Smooth muscle cell (in vitro differentiated cells): ENCODE measurements at regions not wholly inside any gene's neighbourhood (a gene's known extent, or its start where the extent isn't known, plus 50 kb on each side); places are given as distances from the start of the nearest gene placed in this dataset.

Source experiments
- DNase-seq: peaks from one replicate; lab custom pipeline; 2025; ENCODE audit not compliant: unreplicated experiment; lab: John Stamatoyannopoulos, UW
- H2AFZ ChIP-seq: fragments of 200-600 bp; sonication (generic); 2 replicates; pipeline ENCODE4 v1.6.0; 2016; ENCODE audit warnings: antibody characterized with exemption, low read depth, mild to moderate bottlenecking
- H3F3A ChIP-seq: fragments of 200-600 bp; sonication (generic); 2 replicates; pipeline ENCODE4 v1.6.0; 2017; ENCODE audit warnings: antibody characterized with exemption, low read depth
- H3K27ac ChIP-seq: fragments of 200-600 bp; sonication (generic); 2 replicates; pipeline ENCODE4 v1.5.1; 2016; ENCODE audit warnings: low read depth, mild to moderate bottlenecking
- H3K27me3 ChIP-seq: fragments of 200-600 bp; sonication (generic); 2 replicates; pipeline ENCODE4 v1.6.1; 2016; ENCODE audit warnings: low read depth, mild to moderate bottlenecking
- H3K36me3 ChIP-seq: fragments of 200-600 bp; sonication (generic); 2 replicates; pipeline ENCODE4 v1.5.1; 2016; ENCODE audit warnings: low read depth
- H3K4me1 ChIP-seq: fragments of 200-600 bp; sonication (generic); 2 replicates; pipeline ENCODE4 v1.5.1; 2016; ENCODE audit warnings: low read depth
- H3K4me2 ChIP-seq: fragments of 200-600 bp; sonication (generic); 2 replicates; pipeline ENCODE4 v1.6.0; 2016; ENCODE audit warnings: mild to moderate bottlenecking
- H3K4me3 ChIP-seq: fragments of 200-600 bp; sonication (generic); 2 replicates; pipeline ENCODE4 v1.5.1; 2016; ENCODE audit warnings: mild to moderate bottlenecking
- H3K79me2 ChIP-seq: fragments of 200-600 bp; sonication (generic); 2 replicates; pipeline ENCODE4 v1.6.0; 2016; ENCODE audit warnings: low read depth, mild to moderate bottlenecking
- H3K9ac ChIP-seq: fragments of 200-600 bp; sonication (generic); 2 replicates; pipeline ENCODE4 v1.6.0; 2016; ENCODE audit warnings: low read depth
- H3K9me3 ChIP-seq: fragments of 200-600 bp; sonication (generic); replicated peaks from 2 replicates; pipeline ENCODE4 v1.5.1; 2016; ENCODE audit warnings: low read depth
- H4K20me1 ChIP-seq: fragments of 200-600 bp; sonication (generic); 2 replicates; pipeline ENCODE4 v1.6.0; 2016; ENCODE audit warnings: low read depth
- CTCF ChIP-seq: fragments of 200-600 bp; sonication (generic); IDR thresholded peaks from 2 replicates; pipeline ENCODE4 v1.5.1; 2017; ENCODE audit warnings: borderline replicate concordance, mild to moderate bottlenecking, antibody characterized with exemption; ENCODE audit not compliant: insufficient read depth, poor library complexity, severe bottlenecking
- WGBS: methylation state at CpG from one replicate; pipeline ENCODE4 v1.1.7; 2016; ENCODE audit warnings: low lambda C conversion rate; 5-methylcytosine and 5-hydroxymethylcytosine counted together

DNA sequence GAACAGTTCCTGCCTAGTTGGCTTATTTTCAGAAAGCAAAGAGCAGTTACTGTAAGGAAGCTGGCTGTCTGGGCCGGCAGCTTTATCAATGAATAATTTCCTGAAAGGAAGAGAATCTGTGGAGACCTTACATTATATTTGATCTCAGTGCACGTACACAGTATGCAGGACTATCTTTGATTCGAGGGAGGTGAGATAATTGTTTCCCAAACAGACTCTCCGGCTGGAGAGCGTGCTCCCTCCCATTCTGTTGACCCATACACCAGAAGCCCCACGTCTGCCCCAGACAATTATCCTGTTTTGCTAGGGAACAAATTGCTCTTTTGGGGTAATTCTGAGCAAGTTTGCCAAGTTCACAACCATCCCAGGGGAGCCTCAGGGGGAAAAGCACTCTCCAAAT is 1115.0 kb downstream of the VRK1 start:
- Histone ChIP-seq H3K9me3 (no peaks in the 10 kb centered on the region), H3K4me3 (no peak overlapping the region), H3K4me2 (no peak overlapping the region), H2AFZ (no peak overlapping the region), H3F3A (no peaks in the 10 kb centered on the region), H4K20me1 (no peaks in the 10 kb centered on the region), H3K4me1 (no peaks in the 10 kb centered on the region), H3K36me3 (no peaks in the 10 kb centered on the region), H3K9ac (no peak overlapping the region), H3K27me3 (no peaks in the 10 kb centered on the region), H3K79me2 (no peaks in the 10 kb centered on the region), H3K27ac (no peak overlapping the region)
- WGBS: 80% methylated on average over 6 of the region's 6 CpGs
- no peak for TF ChIP-seq CTCF
- DNase-seq: no peak

DNA sequence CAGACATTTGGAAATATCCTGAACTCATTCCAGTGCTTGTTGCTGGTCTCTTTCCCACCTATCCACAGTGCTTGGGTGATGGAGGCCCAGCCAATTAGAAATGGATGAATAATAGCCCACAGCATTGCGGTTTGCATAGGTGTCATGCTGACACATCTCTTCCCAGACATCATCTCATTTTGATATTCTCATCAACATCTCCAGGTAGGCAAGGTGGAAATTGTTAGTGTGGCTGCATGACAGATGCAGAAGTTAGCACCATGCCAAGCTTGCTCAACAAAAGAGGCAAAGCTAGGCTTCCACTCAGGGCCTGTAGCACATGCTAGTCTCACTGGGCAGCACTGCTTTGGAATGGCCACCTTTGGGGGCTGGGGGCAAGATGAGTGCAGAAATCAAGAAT is 1118.9 kb downstream of the VRK1 start:
- H3K4me1 ChIP-seq: no peaks in the 10 kb centered on the region
- 83% methylated on average over 1 of the region's 1 CpG for WGBS
- no peaks in the 10 kb centered on the region for H3K9me3 ChIP-seq

GRCh38 chr14:97916669-97917568 is 1119.7 kb downstream of the VRK1 start:
- Histone ChIP-seq H3K79me2 (no peaks in the 10 kb centered on the region), H3K36me3 (no peaks in the 10 kb centered on the region), H3K4me3 (no peak overlapping the region), H3K27ac (no peak overlapping the region), H3F3A (no peaks in the 10 kb centered on the region), H3K4me2 (no peak overlapping the region), H3K9me3 (no peaks in the 10 kb centered on the region), H3K27me3 (no peaks in the 10 kb centered on the region), H3K9ac (no peak overlapping the region), H4K20me1 (no peaks in the 10 kb centered on the region), H2AFZ (no peak overlapping the region), H3K4me1 (no peaks in the 10 kb centered on the region)
- TF ChIP-seq CTCF: no peak
- DNase-seq: no peak
- 88% methylated on average over 5 of the region's 5 CpGs for WGBS

More for the DNA sequence above, 1118.9 kb downstream of the VRK1 start:
- DNase-seq: no peak
- no peaks in the 10 kb centered on the region for H3K36me3 ChIP-seq
- H3K27me3 ChIP-seq: no peaks in the 10 kb centered on the region
- H4K20me1 ChIP-seq: no peaks in the 10 kb centered on the region
- no peaks in the 10 kb centered on the region for H3K79me2 ChIP-seq
- no peak overlapping the region for H3K4me3 ChIP-seq
- no peak overlapping the region for H3K9ac ChIP-seq
- H3K4me2 ChIP-seq: no peak overlapping the region
- TF ChIP-seq CTCF: no peak
- no peak overlapping the region for H3K27ac ChIP-seq
- H2AFZ ChIP-seq: no peak overlapping the region
- no peaks in the 10 kb centered on the region for H3F3A ChIP-seq

DNA sequence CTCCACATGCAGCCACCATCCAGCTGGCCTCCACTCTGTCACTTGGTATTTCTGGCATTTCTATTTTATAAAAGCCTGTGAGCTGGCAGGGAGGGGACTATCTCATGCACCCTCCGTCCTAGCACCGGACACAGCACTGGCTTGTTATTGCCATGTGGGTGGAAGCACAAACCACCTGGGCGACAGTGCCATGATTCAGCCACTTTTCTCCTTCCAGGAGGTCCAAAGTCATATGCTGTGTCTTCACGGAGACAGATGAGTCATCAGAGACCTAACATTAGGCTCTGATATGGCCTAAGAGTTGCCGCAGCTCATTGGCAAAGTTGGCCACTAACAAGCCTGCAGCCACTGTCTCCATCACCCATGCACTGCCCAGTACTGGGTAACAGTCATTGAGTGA is 1123.0 kb downstream of the VRK1 start:
- Histone ChIP-seq H3K4me2 (no peak overlapping the region), H3F3A (no peaks in the 10 kb centered on the region), H3K27me3 (peaks cover 5% of the 10 kb centered on the region), H3K4me3 (no peak overlapping the region), H3K36me3 (no peaks in the 10 kb centered on the region), H3K9me3 (no peaks in the 10 kb centered on the region), H3K27ac (no peak overlapping the region), H3K79me2 (no peaks in the 10 kb centered on the region), H3K4me1 (no peaks in the 10 kb centered on the region), H2AFZ (no peak overlapping the region), H3K9ac (no peak overlapping the region), H4K20me1 (no peaks in the 10 kb centered on the region)
- DNase-seq: no peak
- WGBS: 54% methylated on average over 5 of the region's 5 CpGs
- no peak for TF ChIP-seq CTCF
